IPS-NIHi7 (cell line): ENCODE measurements at regions not wholly inside any gene's neighbourhood (a gene's known extent, or its start where the extent isn't known, plus 50 kb on each side); places are given as distances from the start of the nearest gene placed in this dataset.
"Not testable (repeated sequence)": the region's sequence is repeated elsewhere in the genome, so short reads cannot be mapped to it uniquely, and the experiment has no call there.

Source experiments
- DNase-seq: peaks from one replicate; pipeline ENCODE4 v3.0.0; 2012; ENCODE audit warnings: mixed read lengths; ENCODE audit errors: extremely low spot score

- no peak for DNase-seq
Measured at GRCh38 chr7:94104301-94104700, 100.1 kb upstream of the BET1 start.

DNA sequence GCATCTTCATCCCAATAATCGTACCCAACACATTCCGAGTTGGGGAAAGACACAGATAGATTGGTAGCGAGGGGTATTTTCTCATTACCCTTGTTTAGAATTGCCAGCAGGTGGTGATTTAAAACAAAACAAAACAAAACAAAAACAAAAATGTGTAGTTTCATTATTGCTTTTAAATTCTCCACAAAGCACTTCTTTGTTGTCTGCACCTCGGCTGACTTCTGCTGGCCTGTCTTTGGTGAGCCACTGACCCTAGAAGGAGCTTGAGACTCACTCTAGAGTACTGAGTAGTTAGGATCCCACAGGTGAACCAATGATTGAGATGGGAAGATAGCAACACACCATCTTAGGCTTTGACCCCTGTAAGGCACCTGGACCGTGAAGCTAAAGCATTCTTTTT lies 105.4 kb upstream of the BET1 start:
- no peak for DNase-seq

DNA sequence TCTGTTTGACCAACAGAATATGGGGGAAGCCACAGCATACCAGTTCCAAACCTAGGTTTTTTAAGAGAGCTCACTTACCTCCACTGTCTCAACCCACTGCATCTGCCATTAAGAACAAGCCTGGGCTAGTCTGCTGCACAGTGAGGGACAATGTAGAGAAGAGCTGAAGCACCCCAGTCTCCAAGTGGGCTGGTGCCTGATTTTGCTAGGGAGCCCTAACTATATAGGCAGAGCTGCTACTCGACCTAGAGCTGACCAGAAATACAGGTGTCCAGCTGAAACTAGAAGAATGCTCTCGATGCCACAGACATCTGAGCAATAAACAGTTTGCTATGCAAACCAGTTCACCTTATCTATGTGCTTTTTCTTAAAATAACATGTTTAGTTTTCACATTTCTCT lies 106.9 kb upstream of the BET1 start:
- DNase-seq, result no peak

DNA sequence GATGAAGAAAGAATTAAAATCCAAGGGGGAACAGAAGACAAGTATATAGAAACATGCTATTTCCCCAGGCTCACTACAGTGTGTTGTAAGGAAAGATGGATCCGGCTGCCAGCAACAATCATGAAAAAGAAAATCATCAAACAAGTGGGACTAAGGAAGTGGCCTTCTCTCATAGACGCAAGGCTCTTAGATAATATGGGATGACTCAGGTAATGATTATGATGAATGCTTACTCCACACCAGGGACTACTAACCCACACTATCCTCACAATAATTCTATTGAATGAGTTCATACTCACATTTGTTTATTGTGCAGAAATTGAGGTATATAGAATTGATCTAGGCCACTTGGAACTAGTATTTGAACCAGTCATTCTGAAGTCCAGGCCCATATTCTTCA lies 111.2 kb upstream of the BET1 start:
- no peak for DNase-seq

DNA sequence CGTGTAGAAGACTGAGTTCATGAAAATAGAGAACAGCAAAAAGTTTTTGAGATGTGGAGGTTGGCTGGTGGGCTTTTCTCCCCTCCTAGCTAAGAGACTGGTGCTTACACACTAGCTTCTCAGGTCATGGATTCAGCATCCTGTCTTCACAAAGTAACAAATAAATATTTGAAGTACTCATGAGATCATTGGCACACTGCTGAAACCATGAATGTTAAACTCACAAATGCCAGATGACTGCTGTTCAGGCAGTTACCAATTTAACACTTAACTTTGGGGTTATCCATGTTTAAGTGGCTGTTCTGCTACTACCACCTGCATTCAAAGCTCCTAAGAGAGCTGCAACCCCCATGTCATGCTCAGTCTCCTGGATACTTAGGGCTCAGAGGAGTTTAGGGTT lies 119.0 kb upstream of the BET1 start:
- no peak for DNase-seq

DNA sequence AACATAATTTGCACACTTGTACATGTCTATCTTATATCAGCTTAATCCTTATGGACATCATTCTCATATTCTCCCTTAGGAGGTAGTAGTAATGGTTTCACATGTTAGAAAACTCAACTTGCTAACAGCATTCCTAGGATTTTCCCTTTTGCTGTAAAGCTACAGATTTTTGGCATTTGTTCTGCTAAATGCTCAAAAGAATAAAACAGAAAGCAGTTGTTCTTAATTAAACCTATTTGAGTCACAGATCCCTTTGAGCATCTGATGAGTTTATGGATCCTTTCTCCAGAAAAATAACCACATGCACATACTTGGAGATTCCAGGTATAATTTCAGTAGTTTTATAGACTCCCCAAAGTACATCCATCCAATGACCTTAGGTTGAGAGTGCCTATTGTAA lies 122.9 kb upstream of the BET1 start:
- no peak for DNase-seq

DNA sequence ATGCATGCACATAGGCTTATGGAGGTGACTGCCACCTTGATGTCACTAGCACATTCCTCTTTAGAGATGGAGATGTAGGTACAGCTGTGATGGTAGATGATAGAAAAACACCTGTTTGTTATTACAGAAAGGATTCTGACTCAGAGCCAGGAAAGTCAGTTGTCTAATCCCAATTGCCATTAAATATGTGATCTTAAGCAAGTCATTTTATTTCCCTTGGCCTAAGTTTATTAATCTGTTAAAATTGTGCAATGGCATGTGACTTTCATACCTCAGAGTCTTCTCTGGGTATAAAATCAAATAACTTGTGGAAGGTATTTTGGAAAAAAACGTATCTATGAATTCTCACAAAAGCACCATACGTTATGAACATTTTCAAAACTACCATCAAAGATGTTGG lies 123.9 kb upstream of the BET1 start:
- no peak for DNase-seq

- DNase-seq, result no peak
Measured at GRCh38 chr7:94129443-94130140, 125.4 kb upstream of the BET1 start.

- no peak for DNase-seq
Measured at GRCh38 chr7:94130716-94131115, 126.6 kb upstream of the BET1 start.

- DNase-seq, result no peak
Measured at GRCh38 chr7:94133460-94133859, 129.3 kb upstream of the BET1 start.

DNA sequence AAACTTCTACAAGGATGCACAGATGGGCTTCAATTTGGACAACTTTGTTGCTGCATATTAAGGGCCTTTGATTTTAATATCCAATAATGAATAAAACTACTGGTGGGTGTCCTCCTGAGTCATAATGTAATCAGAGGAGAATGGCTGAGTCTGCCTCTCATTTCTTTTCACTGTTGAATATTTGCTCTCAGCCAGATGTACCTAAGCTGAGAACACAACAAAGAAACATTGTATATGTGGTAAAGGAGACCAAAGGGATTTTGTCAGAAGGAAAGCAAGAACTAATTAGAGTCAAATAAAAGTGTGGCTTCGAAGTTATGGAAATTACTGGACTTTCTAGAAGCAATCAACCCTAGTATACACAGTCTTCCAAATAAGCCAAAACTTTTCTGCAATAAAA lies 131.0 kb upstream of the BET1 start:
- DNase-seq, result no peak

GRCh38 chr7:94142281-94142680 lies 138.1 kb upstream of the BET1 start:
- no peak for DNase-seq

DNA sequence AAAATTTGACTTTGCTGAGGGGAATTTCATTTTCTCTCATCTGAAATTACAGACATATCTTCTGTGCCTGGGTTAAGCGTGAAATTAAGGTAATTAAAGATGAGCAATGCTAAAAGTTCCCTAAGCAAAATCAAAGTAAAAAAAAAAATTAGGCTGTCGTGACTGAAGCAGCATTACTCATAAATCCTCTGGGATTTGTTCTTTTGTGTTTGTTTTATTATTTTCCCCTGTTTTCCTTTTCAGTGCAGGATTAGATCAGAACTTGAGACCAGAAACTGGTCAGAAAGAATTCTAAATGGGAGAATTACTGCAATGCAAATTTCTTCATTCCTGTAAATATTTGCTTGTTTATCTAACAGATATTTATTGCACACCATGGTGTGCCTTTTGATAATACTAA lies 141.4 kb upstream of the BET1 start:
- DNase-seq, result no peak

- DNase-seq, result peak; percentile 16
Measured at GRCh38 chr7:94146408-94146807, 142.3 kb upstream of the BET1 start.

- DNase-seq, result no peak
Measured at GRCh38 chr7:94149789-94150545, 145.8 kb upstream of the BET1 start.

DNA sequence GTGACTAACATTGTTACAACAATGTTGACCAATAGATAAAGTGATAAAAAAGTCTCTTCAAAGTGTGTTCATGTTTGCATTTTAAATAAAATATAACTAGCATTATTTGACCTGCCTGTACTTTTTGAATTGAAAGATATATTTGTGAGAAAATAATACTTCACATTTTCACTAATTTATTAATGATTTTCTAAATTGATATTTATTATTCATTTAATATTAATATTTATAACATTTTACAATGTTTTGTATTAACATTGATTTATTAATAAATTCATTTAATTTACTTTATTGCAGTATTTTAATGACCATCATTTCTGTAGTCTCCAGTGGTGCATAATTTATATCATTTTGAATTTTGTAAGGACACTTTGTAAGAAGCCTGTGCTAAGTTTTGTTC lies 150.0 kb upstream of the BET1 start:
- no peak for DNase-seq

- peak; percentile 9 for DNase-seq
Measured at GRCh38 chr7:94154858-94155257, 150.7 kb upstream of the BET1 start.

GRCh38 chr7:94157659-94158306 lies 153.6 kb upstream of the BET1 start:
- DNase-seq, result not testable (repeated sequence)

GRCh38 chr7:94160719-94161435 lies 156.7 kb upstream of the BET1 start:
- no peak for DNase-seq

GRCh38 chr7:94161476-94161875 lies 157.3 kb upstream of the BET1 start:
- DNase-seq, result no peak

DNA sequence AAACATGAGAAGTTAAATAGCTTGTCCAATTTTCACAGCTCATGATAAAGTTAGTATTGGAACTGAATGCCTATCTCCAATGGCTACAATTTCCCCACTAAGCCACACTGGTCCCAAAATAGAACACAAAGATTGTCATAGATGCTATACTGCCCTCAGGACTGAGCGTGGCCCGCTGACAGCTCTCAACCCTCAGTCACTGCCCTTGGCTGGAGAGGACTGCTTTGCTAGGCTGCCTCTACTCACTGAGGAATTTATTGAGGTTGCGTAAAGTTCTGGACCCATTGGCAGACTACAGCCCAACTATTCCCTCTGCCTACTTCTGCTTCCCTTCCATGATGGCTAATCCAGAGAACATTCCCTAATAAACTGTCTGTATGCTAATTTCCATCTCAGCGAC lies 165.5 kb upstream of the BET1 start:
- no peak for DNase-seq

DNA sequence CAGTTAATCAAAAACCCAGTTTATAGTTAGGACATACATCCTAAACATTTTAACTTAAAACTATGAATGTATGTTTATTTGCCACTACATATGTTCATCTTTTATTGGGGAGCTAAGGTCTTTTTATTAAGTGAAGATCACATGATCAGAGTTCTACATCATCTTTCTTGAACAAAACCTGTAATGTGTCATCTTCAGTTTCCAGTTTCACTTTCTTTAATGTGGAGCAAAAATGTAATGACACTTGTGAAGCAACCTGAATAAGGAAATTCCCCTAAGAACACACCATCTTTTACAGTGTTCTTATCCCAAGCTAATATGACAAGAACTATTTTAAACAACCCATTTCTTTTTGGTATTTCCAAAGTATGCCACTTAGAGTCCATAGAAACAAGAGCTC lies 166.7 kb upstream of the BET1 start:
- no peak for DNase-seq
